HepG2 (cell line): ENCODE measurements at regions not wholly inside any gene's neighbourhood (a gene's known extent, or its start where the extent isn't known, plus 50 kb on each side); places are given as distances from the start of the nearest gene placed in this dataset.

Source experiments
- BRCA1 ChIP-seq: sonication (generic); formaldehyde crosslinking; IDR thresholded peaks from 2 replicates; pipeline ENCODE4 v1.4.0; 2020; ENCODE audit warnings: missing genetic modification reagents
- EEA1 ChIP-seq: sonication (generic); formaldehyde crosslinking; IDR thresholded peaks from 2 replicates; pipeline ENCODE4 v1.5.1; 2020; ENCODE audit warnings: mild to moderate bottlenecking, missing genetic modification reagents, borderline replicate concordance
- HIVEP1 ChIP-seq: sonication (generic); formaldehyde crosslinking; IDR thresholded peaks from 2 replicates; pipeline ENCODE4 v1.4.0; 2020; ENCODE audit warnings: mild to moderate bottlenecking, missing genetic modification reagents
- HNF4A ChIP-seq: sonication (generic); formaldehyde crosslinking; IDR thresholded peaks from 2 replicates; pipeline ENCODE4 v1.4.0; 2020; ENCODE audit warnings: missing genetic modification reagents
- HOXA3 ChIP-seq: sonication (generic); formaldehyde crosslinking; IDR thresholded peaks from 2 replicates; pipeline ENCODE4 v1.5.0; 2020; ENCODE audit warnings: missing genetic modification reagents
- KDM1A ChIP-seq: IDR thresholded peaks from 2 replicates; pipeline ENCODE4 v1.6.1; 2016; ENCODE audit warnings: missing compliant biosample characterization
- KDM5B ChIP-seq: sonication (generic); formaldehyde crosslinking; IDR thresholded peaks from 2 replicates; pipeline ENCODE4 v1.4.0; 2020; ENCODE audit warnings: missing genetic modification reagents, mild to moderate bottlenecking, borderline replicate concordance
- MED1 ChIP-seq: sonication (generic); formaldehyde crosslinking; IDR thresholded peaks from 2 replicates; pipeline ENCODE4 v1.4.0; 2020; ENCODE audit warnings: missing genetic modification reagents
- NBN ChIP-seq: fragments of 450-650 bp; conservative IDR thresholded peaks from 2 replicates; pipeline ENCODE4 v1.6.1; 2017
- PCBP1 ChIP-seq: fragments of 200-400 bp; formaldehyde crosslinking; IDR thresholded peaks from 2 replicates; pipeline ENCODE4 v1.6.1; 2017; ENCODE audit warnings: mild to moderate bottlenecking, low read depth, low read length, borderline replicate concordance
- SIX1 ChIP-seq: sonication (generic); formaldehyde crosslinking; IDR thresholded peaks from 2 replicates; pipeline ENCODE4 v1.4.0; 2020; ENCODE audit warnings: missing genetic modification reagents, borderline replicate concordance
- SP5 ChIP-seq: IDR thresholded peaks from 2 replicates; pipeline ENCODE4 v1.6.1; 2016; ENCODE audit warnings: low read depth, borderline replicate concordance
- TBL1XR1 ChIP-seq: fragments of 150-350 bp; IDR thresholded peaks from 2 replicates; pipeline ENCODE4 v1.6.1; 2014; ENCODE audit warnings: borderline replicate concordance, low read length; ENCODE audit not compliant: partially characterized antibody
- TOE1 ChIP-seq: sonication (generic); formaldehyde crosslinking; IDR thresholded peaks from 2 replicates; pipeline ENCODE4 v1.4.0; 2020; ENCODE audit warnings: mild to moderate bottlenecking, missing genetic modification reagents
- ZBTB10 ChIP-seq: sonication (generic); formaldehyde crosslinking; IDR thresholded peaks from 2 replicates; pipeline ENCODE4 v1.4.0; 2020; ENCODE audit warnings: missing genetic modification reagents, borderline replicate concordance
- ZNF20 ChIP-seq: sonication (generic); formaldehyde crosslinking; IDR thresholded peaks from 2 replicates; pipeline ENCODE4 v1.4.0; 2020; ENCODE audit warnings: mild to moderate bottlenecking, moderate library complexity, missing genetic modification reagents
- ZNF260 ChIP-seq: sonication (generic); formaldehyde crosslinking; IDR thresholded peaks from 2 replicates; pipeline ENCODE4 v1.4.0; 2020; ENCODE audit warnings: missing genetic modification reagents, low read depth, mild to moderate bottlenecking, borderline replicate concordance
- ZNF326 ChIP-seq: sonication (generic); formaldehyde crosslinking; IDR thresholded peaks from 2 replicates; pipeline ENCODE4 v1.4.0; 2020; ENCODE audit warnings: missing genetic modification reagents, borderline replicate concordance
- ZNF414 ChIP-seq: sonication (generic); formaldehyde crosslinking; IDR thresholded peaks from 2 replicates; pipeline ENCODE4 v1.5.0; 2020; ENCODE audit warnings: missing genetic modification reagents
- ZNF616 ChIP-seq: sonication (generic); formaldehyde crosslinking; IDR thresholded peaks from 2 replicates; pipeline ENCODE4 v1.5.0; 2020; ENCODE audit warnings: low read depth, mild to moderate bottlenecking, missing genetic modification reagents
- ZNF713 ChIP-seq: sonication (generic); formaldehyde crosslinking; IDR thresholded peaks from 2 replicates; pipeline ENCODE4 v1.4.0; 2020; ENCODE audit warnings: mild to moderate bottlenecking, missing genetic modification reagents
- ZNF747 ChIP-seq: sonication (generic); formaldehyde crosslinking; IDR thresholded peaks from 2 replicates; pipeline ENCODE4 v1.8.1; 2023; ENCODE audit warnings: missing genetic modification reagents, mild to moderate bottlenecking, borderline replicate concordance
- ZNF776 ChIP-seq: sonication (generic); formaldehyde crosslinking; IDR thresholded peaks from 2 replicates; pipeline ENCODE4 v1.4.0; 2020; ENCODE audit warnings: mild to moderate bottlenecking, missing genetic modification reagents

GRCh38 chr12:124389138-124389724, 94.3 kb downstream of the RFLNA start (continued):
- no peak for TF ChIP-seq ZNF326 (CRISPR knock-in tag)
- no peak for TF ChIP-seq TOE1
- no peak for TF ChIP-seq ZNF260 (CRISPR knock-in tag)
- no peak for TF ChIP-seq HIVEP1 (CRISPR knock-in tag)
- peak; percentile 70 for TF ChIP-seq HOXA3 (CRISPR knock-in tag)
- TF ChIP-seq ZNF616 (CRISPR knock-in tag): no peak
- peak; percentile 33; the same call in 1 of the 2 replicates for TF ChIP-seq ZBTB10 (CRISPR knock-in tag)
- TF ChIP-seq KDM1A: no peak
- TF ChIP-seq ZNF414 (CRISPR knock-in tag): 0 out of 2 replicates have a peak, but pooled peaks have one; percentile 60
- TF ChIP-seq SIX1 (CRISPR knock-in tag): no peak
- TF ChIP-seq ZNF713 (CRISPR knock-in tag): no peak
- TF ChIP-seq EEA1 (CRISPR knock-in tag): peak; percentile 54; the same call in 1 of the 2 replicates
- TF ChIP-seq TBL1XR1: peak; percentile 2
- TF ChIP-seq PCBP1: 0 out of 2 replicates have a peak, but pooled peaks have one; percentile 64
- peak; percentile 85; the same call in 1 of the 2 replicates for TF ChIP-seq SP5 (CRISPR knock-in tag)
- no peak for TF ChIP-seq ZNF20 (CRISPR knock-in tag)
- TF ChIP-seq ZNF776 (CRISPR knock-in tag): peak; percentile 58; the same call in 1 of the 2 replicates
- no peak for TF ChIP-seq NBN
- TF ChIP-seq BRCA1 (CRISPR knock-in tag): 0 out of 2 replicates have a peak, but pooled peaks have one; percentile 45
- peak; percentile 68 for TF ChIP-seq HNF4A (CRISPR knock-in tag)
- TF ChIP-seq KDM5B: peak; percentile 61; the same call in 1 of the 2 replicates
- 0 out of 2 replicates have a peak, but pooled peaks have one; percentile 27 for TF ChIP-seq ZNF747
- peak; percentile 67 for TF ChIP-seq MED1 (CRISPR knock-in tag)
